ENCODE measurements at regions not wholly inside any gene's neighbourhood (a gene's known extent, or its start where the extent isn't known, plus 50 kb on each side); places are given as distances from the start of the nearest gene placed in this dataset.

DNA sequence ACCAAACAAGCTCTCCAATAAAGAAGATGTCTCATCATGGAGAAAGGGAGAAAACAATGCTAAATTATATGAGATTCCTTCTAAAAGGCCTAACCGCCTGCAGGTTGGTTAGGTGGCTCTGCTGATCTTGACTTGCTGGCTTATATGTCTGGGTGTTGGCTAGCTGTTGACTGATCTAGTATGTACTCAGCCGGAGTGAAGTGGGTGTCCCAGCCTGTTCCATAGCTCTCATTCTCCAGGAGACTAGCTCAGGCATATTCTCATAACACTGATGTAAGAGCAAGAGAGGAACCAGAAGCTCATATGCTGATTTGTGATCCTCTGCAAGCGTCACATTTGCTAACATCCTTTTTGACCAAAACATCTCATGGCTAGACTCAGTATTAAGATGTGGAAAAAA, 473.0 kb downstream of the BMP2 start:
- no peaks in the 10 kb centered on the region for H3K9me3 ChIP-seq (ENCODE audit: control insufficient read depth, low read depth, low read length)
- H3K9ac ChIP-seq (ENCODE audit: control insufficient read depth, extremely low read depth, insufficient read depth, low read length): no peak overlapping the region
- H3K27ac ChIP-seq (ENCODE audit: control insufficient read depth, insufficient read depth, low read length): no peak overlapping the region
- H3K79me2 ChIP-seq (ENCODE audit: control insufficient read depth, insufficient read depth, low read length): no peaks in the 10 kb centered on the region
- H2AFZ ChIP-seq (ENCODE audit: control insufficient read depth, low read length): no peak overlapping the region
- dilution Hi-C loops (cut with MboI; ENCODE audit: extremely low pct_ligation_motif_present, low sequenced_read_pairs): no loop called here
- H4K20me1 ChIP-seq (ENCODE audit: control insufficient read depth, extremely low read depth, insufficient read depth, low read length): no peaks in the 10 kb centered on the region
- H3K4me1 ChIP-seq (ENCODE audit: control insufficient read depth, extremely low read depth, insufficient read depth, low read length): no peaks in the 10 kb centered on the region
- no peaks in the 10 kb centered on the region for H3K9me1 ChIP-seq (ENCODE audit: control insufficient read depth, extremely low read depth, insufficient read depth, low read length)
- H3K27me3 ChIP-seq (ENCODE audit: control insufficient read depth, extremely low read depth, insufficient read depth, low read length): no peaks in the 10 kb centered on the region
- no peak overlapping the region for H3K4me3 ChIP-seq (ENCODE audit: control insufficient read depth in 2 of 3, extremely low read depth in 1 of 3, insufficient read depth in 2 of 3, low read depth in 1 of 3, low read length in 3 of 3)
- FAIRE-seq: no peak
- no peaks in the 10 kb centered on the region for H3K36me3 ChIP-seq (ENCODE audit: control insufficient read depth in 2 of 2, extremely low read depth in 1 of 2, insufficient read depth in 2 of 2, low read length in 2 of 2)
- no peak for TF ChIP-seq EZH2 (IDR thresholded peaks at IDR 0.05; ENCODE audit: low read length)
- TF ChIP-seq, protein P1, sequence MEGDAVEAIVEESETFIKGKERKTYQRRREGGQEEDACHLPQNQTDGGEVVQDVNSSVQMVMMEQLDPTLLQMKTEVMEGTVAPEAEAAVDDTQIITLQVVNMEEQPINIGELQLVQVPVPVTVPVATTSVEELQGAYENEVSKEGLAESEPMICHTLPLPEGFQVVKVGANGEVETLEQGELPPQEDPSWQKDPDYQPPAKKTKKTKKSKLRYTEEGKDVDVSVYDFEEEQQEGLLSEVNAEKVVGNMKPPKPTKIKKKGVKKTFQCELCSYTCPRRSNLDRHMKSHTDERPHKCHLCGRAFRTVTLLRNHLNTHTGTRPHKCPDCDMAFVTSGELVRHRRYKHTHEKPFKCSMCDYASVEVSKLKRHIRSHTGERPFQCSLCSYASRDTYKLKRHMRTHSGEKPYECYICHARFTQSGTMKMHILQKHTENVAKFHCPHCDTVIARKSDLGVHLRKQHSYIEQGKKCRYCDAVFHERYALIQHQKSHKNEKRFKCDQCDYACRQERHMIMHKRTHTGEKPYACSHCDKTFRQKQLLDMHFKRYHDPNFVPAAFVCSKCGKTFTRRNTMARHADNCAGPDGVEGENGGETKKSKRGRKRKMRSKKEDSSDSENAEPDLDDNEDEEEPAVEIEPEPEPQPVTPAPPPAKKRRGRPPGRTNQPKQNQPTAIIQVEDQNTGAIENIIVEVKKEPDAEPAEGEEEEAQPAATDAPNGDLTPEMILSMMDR (optimal IDR thresholded peaks at IDR 0.05 in 1 of 3, IDR thresholded peaks at IDR 0.05 in 1 of 3, conservative IDR thresholded peaks at IDR 0.05 in 1 of 3; ENCODE audit: extremely low read depth in 1 of 3, insufficient read depth in 2 of 3, low read length in 3 of 3): no peak
- H3K4me2 ChIP-seq (ENCODE audit: control insufficient read depth, extremely low read depth, insufficient read depth, low read depth, low read length): no peak overlapping the region
- no peak for DNase-seq (ENCODE audit: low read depth, low spot score)

DNA sequence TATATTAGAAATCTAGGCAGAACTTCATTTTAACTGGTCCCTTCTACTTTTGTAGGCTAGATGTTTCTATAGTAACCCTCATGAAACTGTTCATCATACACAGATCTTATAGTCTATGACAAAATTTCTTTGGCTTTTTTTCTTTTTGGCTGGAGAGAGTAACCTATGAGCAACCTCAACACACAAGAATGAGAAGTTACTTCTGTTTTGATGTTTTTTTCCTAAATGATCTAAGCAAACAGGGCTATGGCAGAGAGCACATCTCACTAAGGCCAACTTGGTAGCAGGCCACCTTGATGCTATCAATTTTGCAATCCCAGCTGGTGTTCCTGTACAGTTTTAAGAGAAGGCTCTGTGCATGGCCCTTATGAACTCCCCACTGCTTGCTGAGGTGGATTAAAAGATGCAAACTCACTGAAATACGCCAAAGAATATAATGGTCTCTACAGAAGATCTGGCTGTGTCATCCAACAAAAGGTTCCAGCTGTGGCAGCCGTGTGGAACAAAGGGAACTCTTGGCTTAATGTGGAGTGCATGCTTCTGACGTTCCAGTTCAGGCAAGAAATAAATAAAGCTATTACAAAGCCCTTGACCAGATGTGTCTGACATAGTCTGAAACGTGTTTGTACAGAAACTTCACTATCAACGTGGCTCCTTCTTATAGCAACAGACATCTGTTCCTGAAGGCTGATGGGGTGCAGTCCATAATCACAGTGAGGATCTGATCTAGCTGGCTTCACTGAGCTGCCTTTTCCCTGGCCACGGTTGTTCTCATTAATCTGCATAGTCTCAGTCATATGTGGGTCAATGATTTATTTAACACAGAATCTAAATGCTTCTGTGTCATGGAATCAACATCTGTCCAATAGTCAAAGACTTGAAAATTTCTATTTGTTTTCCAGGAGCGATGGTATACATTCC, 481.1 kb downstream of the BMP2 start:
- DNase-seq (ENCODE audit: low read depth, low spot score): no peak
- Histone ChIP-seq H3K4me1 (ENCODE audit: control insufficient read depth, extremely low read depth, insufficient read depth, low read length) (no peaks in the 10 kb centered on the region), H3K36me3 (ENCODE audit: control insufficient read depth in 2 of 2, extremely low read depth in 1 of 2, insufficient read depth in 2 of 2, low read length in 2 of 2) (no peaks in the 10 kb centered on the region), H3K27ac (ENCODE audit: control insufficient read depth, insufficient read depth, low read length) (no peak overlapping the region), H3K9me3 (ENCODE audit: control insufficient read depth, low read depth, low read length) (no peaks in the 10 kb centered on the region), H3K27me3 (ENCODE audit: control insufficient read depth, extremely low read depth, insufficient read depth, low read length) (no peaks in the 10 kb centered on the region), H3K4me3 (ENCODE audit: control insufficient read depth in 2 of 3, extremely low read depth in 1 of 3, insufficient read depth in 2 of 3, low read depth in 1 of 3, low read length in 3 of 3) (no peak overlapping the region), H3K9ac (ENCODE audit: control insufficient read depth, extremely low read depth, insufficient read depth, low read length) (no peak overlapping the region), H3K4me2 (ENCODE audit: control insufficient read depth, extremely low read depth, insufficient read depth, low read depth, low read length) (no peak overlapping the region), H4K20me1 (ENCODE audit: control insufficient read depth, extremely low read depth, insufficient read depth, low read length) (no peaks in the 10 kb centered on the region), H3K79me2 (ENCODE audit: control insufficient read depth, insufficient read depth, low read length) (no peaks in the 10 kb centered on the region), H3K9me1 (ENCODE audit: control insufficient read depth, extremely low read depth, insufficient read depth, low read length) (no peaks in the 10 kb centered on the region), H2AFZ (ENCODE audit: control insufficient read depth, low read length) (no peak overlapping the region)
- dilution Hi-C loops (cut with MboI; ENCODE audit: extremely low pct_ligation_motif_present, low sequenced_read_pairs): no loop called here
- FAIRE-seq: no peak
- TF ChIP-seq, protein P1 (optimal IDR thresholded peaks at IDR 0.05 in 1 of 3, IDR thresholded peaks at IDR 0.05 in 1 of 3, conservative IDR thresholded peaks at IDR 0.05 in 1 of 3; ENCODE audit: extremely low read depth in 1 of 3, insufficient read depth in 2 of 3, low read length in 3 of 3): no peak
- no peak for TF ChIP-seq EZH2 (IDR thresholded peaks at IDR 0.05; ENCODE audit: low read length)

Measured in keratinocyte (primary cell).